Fibroblast of pulmonary artery (primary cell): ENCODE measurements at regions not wholly inside any gene's neighbourhood (a gene's known extent, or its start where the extent isn't known, plus 50 kb on each side); places are given as distances from the start of the nearest gene placed in this dataset.
"Not testable (repeated sequence)": the region's sequence is repeated elsewhere in the genome, so short reads cannot be mapped to it uniquely, and the experiment has no call there.

Source experiments
- DNase-seq: peaks from one replicate; pipeline ENCODE4 v3.0.0-alpha.2; 2010; ENCODE audit warnings: low read depth
- H3K4me3 ChIP-seq: replicated peaks from 2 replicates; pipeline ENCODE4 v1.5.1; 2011; ENCODE audit warnings: low read depth, mild to moderate bottlenecking, control low read depth, low read length, moderate library complexity
- TF ChIP-seq, protein P1 (sequence below): IDR thresholded peaks from 2 replicates; pipeline ENCODE4 v1.5.1; 2011; ENCODE audit warnings: mild to moderate bottlenecking, control low read depth, low read length, inconsistent platforms; ENCODE audit errors: missing control alignments

DNA sequence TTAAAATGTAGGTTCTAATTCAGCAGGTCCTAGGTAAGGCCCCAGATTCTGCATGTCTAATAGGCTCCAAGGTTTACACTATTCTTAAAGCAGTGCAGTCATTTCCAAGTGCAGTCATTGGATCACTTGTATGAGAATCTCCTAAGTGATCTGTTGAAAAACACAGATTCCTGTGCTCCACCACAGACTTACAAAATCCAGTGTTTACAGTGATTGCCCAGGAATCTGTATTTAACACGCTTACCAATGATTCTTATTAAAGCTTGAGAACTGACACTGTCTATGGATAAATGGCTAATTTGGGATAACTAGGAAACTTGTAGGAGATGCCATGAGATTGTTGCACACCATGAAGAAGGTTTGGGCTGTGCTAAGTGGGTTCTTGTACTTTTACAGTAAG, 104.6 kb upstream of the PLEKHG1 start:
- TF ChIP-seq, protein P1, sequence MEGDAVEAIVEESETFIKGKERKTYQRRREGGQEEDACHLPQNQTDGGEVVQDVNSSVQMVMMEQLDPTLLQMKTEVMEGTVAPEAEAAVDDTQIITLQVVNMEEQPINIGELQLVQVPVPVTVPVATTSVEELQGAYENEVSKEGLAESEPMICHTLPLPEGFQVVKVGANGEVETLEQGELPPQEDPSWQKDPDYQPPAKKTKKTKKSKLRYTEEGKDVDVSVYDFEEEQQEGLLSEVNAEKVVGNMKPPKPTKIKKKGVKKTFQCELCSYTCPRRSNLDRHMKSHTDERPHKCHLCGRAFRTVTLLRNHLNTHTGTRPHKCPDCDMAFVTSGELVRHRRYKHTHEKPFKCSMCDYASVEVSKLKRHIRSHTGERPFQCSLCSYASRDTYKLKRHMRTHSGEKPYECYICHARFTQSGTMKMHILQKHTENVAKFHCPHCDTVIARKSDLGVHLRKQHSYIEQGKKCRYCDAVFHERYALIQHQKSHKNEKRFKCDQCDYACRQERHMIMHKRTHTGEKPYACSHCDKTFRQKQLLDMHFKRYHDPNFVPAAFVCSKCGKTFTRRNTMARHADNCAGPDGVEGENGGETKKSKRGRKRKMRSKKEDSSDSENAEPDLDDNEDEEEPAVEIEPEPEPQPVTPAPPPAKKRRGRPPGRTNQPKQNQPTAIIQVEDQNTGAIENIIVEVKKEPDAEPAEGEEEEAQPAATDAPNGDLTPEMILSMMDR = no peak
- no peak overlapping the region for H3K4me3 ChIP-seq
- no peak for DNase-seq

- TF ChIP-seq, protein P1 = no peak
- no peak for DNase-seq
- no peak overlapping the region for H3K4me3 ChIP-seq
Measured at GRCh38 chr6:150496629-150497028, 103.1 kb upstream of the PLEKHG1 start.

GRCh38 chr6:150499882-150500312, 99.8 kb upstream of the PLEKHG1 start:
- DNase-seq = peak; percentile 51
- no peak overlapping the region for H3K4me3 ChIP-seq
- TF ChIP-seq, protein P1 = no peak

GRCh38 chr6:150500568-150500967, 99.1 kb upstream of the PLEKHG1 start:
- DNase-seq, H3K4me3 ChIP-seq: not testable (repeated sequence)

- TF ChIP-seq, protein P1 = no peak
- H3K4me3 ChIP-seq = no peak overlapping the region
- DNase-seq = no peak
Measured at GRCh38 chr6:150503041-150503440, 96.6 kb upstream of the PLEKHG1 start.

DNA sequence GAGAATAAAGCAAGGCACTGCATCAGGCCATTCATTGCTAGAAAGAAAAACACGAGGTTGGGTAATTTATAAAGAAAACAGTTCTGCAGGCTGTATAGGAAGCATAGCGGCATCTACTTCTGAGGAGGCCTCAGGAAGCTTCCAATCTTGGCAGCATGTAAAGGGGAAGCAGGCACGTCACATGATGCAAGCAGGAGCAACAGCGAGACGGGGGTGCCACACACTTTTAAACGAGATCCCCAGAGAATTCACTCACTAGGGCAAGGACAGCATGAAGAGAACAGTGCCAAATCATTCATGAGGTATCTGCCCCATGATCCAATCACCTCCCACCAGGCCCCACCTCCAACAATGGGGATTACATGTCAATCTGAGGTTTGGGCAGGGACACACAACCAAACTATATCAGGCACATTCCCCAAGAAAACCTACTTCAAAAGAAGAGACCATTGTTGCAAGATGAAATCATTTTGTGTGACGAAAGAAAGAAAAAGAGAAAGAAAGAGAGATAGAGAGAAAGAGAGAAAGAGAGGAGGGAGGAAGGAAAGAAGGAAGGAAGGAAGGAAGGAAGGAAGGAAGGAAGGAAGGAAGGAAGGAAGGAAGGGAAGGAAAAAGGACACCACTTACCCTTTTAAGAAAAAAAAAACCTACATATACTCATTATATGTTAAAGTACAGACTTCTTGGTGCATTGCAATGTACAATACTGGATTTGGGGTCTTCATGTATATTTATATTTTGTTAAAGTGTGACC, 95.9 kb upstream of the PLEKHG1 start:
- TF ChIP-seq, protein P1 = no peak
- DNase-seq = no peak
- no peak overlapping the region for H3K4me3 ChIP-seq

DNA sequence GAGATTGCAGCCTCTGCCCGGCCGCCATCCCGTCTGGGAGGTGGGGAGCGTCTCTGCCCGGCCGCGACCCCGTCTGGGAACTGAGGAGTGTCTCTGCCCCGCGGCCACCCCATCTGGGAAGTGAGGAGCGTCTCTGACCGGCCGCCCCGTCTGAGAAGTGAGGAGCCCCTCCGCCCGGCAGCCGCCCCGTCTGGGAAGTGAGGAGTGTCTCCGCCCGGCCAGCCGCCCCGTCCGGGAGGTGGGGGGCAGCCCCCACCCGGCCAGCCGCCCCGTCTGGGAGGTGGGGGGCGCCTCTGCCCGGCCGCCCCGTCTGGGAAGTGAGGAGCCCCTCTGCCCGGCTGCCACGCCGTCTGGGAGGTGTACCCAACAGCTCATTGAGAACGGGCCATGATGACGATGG, 92.3 kb upstream of the PLEKHG1 start:
- not testable (repeated sequence) for H3K4me3 ChIP-seq, DNase-seq

DNA sequence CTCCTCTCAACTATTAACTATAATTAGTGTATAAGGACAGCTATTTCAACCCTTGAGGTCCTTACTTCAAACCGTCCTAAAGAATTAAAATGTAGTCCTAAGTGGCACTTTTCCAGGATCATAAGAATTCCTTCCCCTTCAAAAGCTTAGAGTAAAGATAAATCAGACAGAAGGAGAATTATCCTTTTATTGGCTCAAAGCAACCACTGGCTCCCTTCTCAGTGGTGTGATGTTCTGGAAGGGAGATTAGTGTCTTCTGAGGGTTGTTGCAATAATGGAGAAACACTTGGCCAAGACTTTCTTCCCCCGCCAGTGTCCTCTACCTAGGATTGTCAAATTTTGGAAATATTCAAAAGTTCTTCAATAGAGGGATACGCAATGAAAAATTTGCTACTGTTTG, 89.1 kb upstream of the PLEKHG1 start:
- no peak overlapping the region for H3K4me3 ChIP-seq
- DNase-seq = no peak
- TF ChIP-seq, protein P1 = no peak
